HG03342 (cell line): ENCODE measurements at regions not wholly inside any gene's neighbourhood (a gene's known extent, or its start where the extent isn't known, plus 50 kb on each side); places are given as distances from the start of the nearest gene placed in this dataset.

Experiments
- ATAC-seq: cut with Tn5 transposase; IDR thresholded peaks from one replicate; pipeline ENCODE4 v1.9.1; 2021; ENCODE audit warnings: mild to moderate bottlenecking, moderate library complexity; ENCODE audit not compliant: unreplicated experiment

- no peak for ATAC-seq
Observed at GRCh38 chr6:163720460-163721235, 306.1 kb downstream of the QKI start.

GRCh38 chr6:163720005-163720404, 305.5 kb downstream of the QKI start:
- no peak for ATAC-seq

GRCh38 chr6:163719028-163719742, 304.7 kb downstream of the QKI start:
- ATAC-seq = no peak

GRCh38 chr6:163718537-163718936, 304.0 kb downstream of the QKI start:
- ATAC-seq = no peak

GRCh38 chr6:163717106-163717764, 302.7 kb downstream of the QKI start:
- no peak for ATAC-seq

- no peak for ATAC-seq
Observed at GRCh38 chr6:163716690-163717089, 302.2 kb downstream of the QKI start.

GRCh38 chr6:163715846-163716245, 301.3 kb downstream of the QKI start:
- no peak for ATAC-seq

GRCh38 chr6:163714179-163714578, 299.7 kb downstream of the QKI start:
- no peak for ATAC-seq

- ATAC-seq = no peak
Observed at GRCh38 chr6:163712981-163713380, 298.5 kb downstream of the QKI start.

- ATAC-seq = no peak
Observed at GRCh38 chr6:163712566-163712961, 298.0 kb downstream of the QKI start.

GRCh38 chr6:163711615-163712565, 297.4 kb downstream of the QKI start:
- peak; percentile 19 for ATAC-seq

GRCh38 chr6:163710532-163711470, 296.3 kb downstream of the QKI start:
- ATAC-seq = no peak

- ATAC-seq = no peak
Observed at GRCh38 chr6:163709693-163710092, 295.2 kb downstream of the QKI start.

- ATAC-seq = no peak
Observed at GRCh38 chr6:163709255-163709654, 294.7 kb downstream of the QKI start.

GRCh38 chr6:163708466-163708865, 293.9 kb downstream of the QKI start:
- peak; percentile 55 for ATAC-seq

GRCh38 chr6:163707387-163708355, 293.2 kb downstream of the QKI start:
- peak; percentile 51 for ATAC-seq

- no peak for ATAC-seq
Observed at GRCh38 chr6:163706500-163707087, 292.1 kb downstream of the QKI start.

- ATAC-seq = peak; percentile 45
Observed at GRCh38 chr6:163705923-163706322, 291.4 kb downstream of the QKI start.
